ENCODE measurements at regions not wholly inside any gene's neighbourhood (a gene's known extent, or its start where the extent isn't known, plus 50 kb on each side); places are given as distances from the start of the nearest gene placed in this dataset.

DNA sequence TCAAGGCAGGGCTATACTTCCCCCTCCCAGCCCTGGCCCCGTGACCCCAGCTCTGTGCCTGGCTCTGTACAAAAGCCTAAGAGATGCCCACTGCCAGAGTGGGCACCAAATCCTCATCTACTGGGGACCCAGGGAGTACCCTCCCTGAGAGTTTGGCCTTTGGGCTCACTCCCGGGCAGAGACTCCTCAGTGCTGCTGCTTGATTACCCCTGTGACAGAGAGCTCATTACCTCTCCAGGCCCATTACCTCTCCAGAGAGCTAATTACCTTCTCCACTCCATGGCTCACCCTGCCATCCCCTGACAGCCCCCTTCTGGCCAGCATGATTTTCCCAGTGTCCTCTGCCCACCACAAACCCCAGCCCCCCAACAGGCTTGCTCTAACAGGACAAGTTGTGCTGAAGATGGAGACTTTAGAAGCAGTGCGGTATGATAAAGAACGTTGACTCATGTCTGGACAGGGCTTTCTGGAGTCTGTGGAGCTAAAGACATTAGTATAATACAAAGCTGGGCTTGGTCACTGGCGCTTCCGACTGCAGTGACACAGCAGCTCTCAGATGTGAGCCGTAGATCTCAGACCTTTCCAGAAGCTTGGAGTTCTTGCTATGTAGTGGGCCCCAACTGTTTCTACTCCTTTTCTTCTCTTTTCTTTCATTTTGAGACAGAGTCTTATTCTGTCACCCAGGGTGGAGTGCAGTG is 111.3 kb upstream of the KCTD7 start:
- TF ChIP-seq CTCF (IDR thresholded peaks at IDR 0.05) = no peak
- no peak for TF ChIP-seq POLR2A (IDR thresholded peaks at IDR 0.05)
